ENCODE measurements at regions not wholly inside any gene's neighbourhood (a gene's known extent, or its start where the extent isn't known, plus 50 kb on each side); places are given as distances from the start of the nearest gene placed in this dataset.

- TF ChIP-seq CTCF (IDR thresholded peaks at IDR 0.05; ENCODE audit: low read depth, low read length, poor library complexity, severe bottlenecking): no peak
- no peak for TF ChIP-seq EZH2phosphoT487 (IDR thresholded peaks at IDR 0.05; ENCODE audit: borderline replicate concordance, low read length)
Observed at GRCh38 chr5:14998491-14998890, 126.9 kb upstream of the ANKH start.

Data from DOHH2 (cell line).